Breast epithelium (tissue), 3 donors: ENCODE measurements at regions not wholly inside any gene's neighbourhood (a gene's known extent, or its start where the extent isn't known, plus 50 kb on each side); places are given as distances from the start of the nearest gene placed in this dataset.

Experiments
- CTCF ChIP-seq, 3 donors: fragments of 450-650 bp; IDR thresholded peaks; one replicate each; pipeline ENCODE4 v1.5.1; 2016 to 2017; ENCODE audit warnings: antibody characterized with exemption in 3 of 3, mild to moderate bottlenecking in 3 of 3, moderate library complexity in 3 of 3
- POLR2A ChIP-seq: fragments of 450-650 bp; IDR thresholded peaks from one replicate; pipeline ENCODE4 v1.6.1; 2016; ENCODE audit warnings: antibody characterized with exemption, mild to moderate bottlenecking, moderate library complexity
- POLR2AphosphoS5 ChIP-seq, 3 donors: sonication (generic); formaldehyde crosslinking; IDR thresholded peaks; one replicate each; pipeline ENCODE4 v1.6.1; 2017; ENCODE audit warnings: antibody characterized with exemption in 3 of 3

GRCh38 chr1:221204055-221204833 lies 325.0 kb downstream of the HLX start:
- TF ChIP-seq POLR2AphosphoS5 (IDR thresholded peaks at IDR 0.05), result peak in 1 of 3 donors; percentile 9
- no peak for TF ChIP-seq POLR2A
- no peak for TF ChIP-seq CTCF (IDR thresholded peaks at IDR 0.05)
